ENCODE measurements at regions not wholly inside any gene's neighbourhood (a gene's known extent, or its start where the extent isn't known, plus 50 kb on each side); places are given as distances from the start of the nearest gene placed in this dataset.

- TF ChIP-seq EZH2phosphoT487 (IDR thresholded peaks at IDR 0.05; ENCODE audit: insufficient read depth, low read depth) (no peak), EZH2 (IDR thresholded peaks at IDR 0.05; ENCODE audit: insufficient read depth, poor library complexity, severe bottlenecking) (no peak)
These were observed 424.2 kb upstream of the ZWINT start for GRCh38 chr10:56785292-56785691.
